Activated T-cell treated with anti-CD3 and anti-CD28 coated beads for 1 hour (primary cell): ENCODE measurements at regions not wholly inside any gene's neighbourhood (a gene's known extent, or its start where the extent isn't known, plus 50 kb on each side); places are given as distances from the start of the nearest gene placed in this dataset.
"Not testable (repeated sequence)": the region's sequence is repeated elsewhere in the genome, so short reads cannot be mapped to it uniquely, and the experiment has no call there.

Experiments used
- DNase-seq: peaks from one replicate; pipeline ENCODE4 v3.0.0-alpha.2; 2020; ENCODE audit warnings: low read depth

DNA sequence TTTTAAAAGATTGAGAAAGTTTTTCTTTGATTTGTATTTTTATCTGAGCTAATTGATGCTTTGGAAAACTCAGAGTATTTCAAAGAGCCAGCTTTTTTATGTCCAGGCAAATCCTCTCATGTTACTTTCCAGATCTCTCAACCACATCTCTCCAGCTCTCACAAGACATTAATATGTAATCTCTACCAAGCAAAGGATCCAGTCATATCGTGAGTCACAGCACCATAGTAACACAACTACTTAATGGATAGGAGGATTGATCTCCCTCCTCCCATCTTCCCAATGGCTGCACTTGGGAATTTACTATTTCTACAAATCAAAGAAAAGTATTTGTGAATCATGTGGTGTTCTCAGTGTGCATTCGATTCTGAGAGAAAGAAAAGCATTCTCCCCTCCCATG, 63.3 kb downstream of the POU4F1 start:
- DNase-seq = no peak

DNA sequence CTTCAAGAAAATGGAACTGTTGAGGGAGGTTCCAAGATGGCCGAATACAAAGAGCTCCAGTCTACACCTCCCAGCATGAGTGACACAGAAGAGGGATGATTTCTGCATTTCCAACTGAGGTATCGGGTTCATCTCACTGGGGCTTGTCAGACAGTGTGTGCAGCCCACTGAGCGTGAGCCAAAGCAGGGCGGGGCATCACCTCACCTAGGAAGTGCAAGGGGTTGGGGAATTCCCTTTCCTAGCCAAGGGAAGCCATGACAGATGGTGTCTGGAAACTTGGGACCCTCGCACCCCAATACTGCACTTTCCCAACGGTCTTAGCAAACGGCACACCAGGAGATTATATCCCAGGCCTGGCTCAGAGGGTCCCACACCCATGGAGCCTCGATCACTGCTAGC, 77.3 kb downstream of the POU4F1 start:
- DNase-seq = not testable (repeated sequence)

DNA sequence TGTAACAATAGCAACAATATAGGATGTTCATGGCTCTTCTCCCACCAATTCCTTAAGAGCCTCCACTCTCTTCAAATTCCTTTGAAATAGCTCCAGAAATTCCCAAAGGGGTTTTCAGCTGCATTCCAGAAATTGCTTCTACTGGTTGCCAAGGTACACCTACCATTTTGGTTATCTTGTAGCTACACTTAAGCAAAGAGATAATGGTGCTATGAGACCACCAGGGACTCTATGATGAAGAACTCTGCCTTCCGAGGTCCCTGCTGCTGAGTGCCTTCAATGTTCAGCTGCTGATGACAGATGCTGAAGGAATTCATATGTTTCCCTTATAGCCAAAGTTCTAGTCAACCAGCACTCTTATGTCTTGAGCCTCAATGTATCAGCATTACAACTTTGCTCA, 78.4 kb downstream of the POU4F1 start:
- no peak for DNase-seq

DNA sequence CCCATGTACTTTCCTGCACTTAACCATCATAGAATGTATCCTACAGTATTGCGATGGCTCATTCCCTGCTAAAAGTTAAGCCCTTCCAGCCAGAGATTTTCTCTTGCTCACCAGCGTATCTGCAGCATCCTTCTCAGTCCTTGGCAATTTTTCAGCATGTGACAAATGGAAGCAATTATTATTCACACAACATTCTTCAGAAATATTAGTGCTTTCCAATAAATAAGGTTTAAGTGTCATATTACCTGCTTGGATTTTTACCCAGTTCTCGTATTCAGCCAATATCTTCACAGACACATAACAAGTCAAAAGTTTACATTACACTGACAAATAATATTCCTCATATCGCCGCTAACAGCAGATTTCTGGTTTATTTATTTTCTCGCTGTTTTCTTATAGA, 82.3 kb downstream of the POU4F1 start:
- no peak for DNase-seq

DNA sequence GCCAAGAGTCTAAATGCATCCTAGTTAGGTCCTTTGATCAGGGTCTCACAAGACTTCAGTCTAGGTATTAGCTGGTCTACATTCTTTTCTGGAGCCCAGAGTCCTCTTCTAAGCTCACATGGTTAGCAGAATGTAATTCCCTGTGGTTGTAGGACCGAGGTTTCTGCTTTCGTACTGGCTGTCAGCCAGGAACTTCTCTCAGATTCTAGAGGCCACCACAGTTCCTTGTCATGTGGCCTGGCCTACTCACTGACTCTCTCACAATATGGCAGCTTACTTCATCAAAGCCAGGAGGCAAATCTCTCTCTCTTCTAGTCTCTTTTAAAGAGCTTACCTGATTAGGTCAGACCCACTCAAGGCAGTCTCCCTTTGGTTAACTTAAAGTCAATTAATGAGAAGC, 82.9 kb downstream of the POU4F1 start:
- no peak for DNase-seq

DNA sequence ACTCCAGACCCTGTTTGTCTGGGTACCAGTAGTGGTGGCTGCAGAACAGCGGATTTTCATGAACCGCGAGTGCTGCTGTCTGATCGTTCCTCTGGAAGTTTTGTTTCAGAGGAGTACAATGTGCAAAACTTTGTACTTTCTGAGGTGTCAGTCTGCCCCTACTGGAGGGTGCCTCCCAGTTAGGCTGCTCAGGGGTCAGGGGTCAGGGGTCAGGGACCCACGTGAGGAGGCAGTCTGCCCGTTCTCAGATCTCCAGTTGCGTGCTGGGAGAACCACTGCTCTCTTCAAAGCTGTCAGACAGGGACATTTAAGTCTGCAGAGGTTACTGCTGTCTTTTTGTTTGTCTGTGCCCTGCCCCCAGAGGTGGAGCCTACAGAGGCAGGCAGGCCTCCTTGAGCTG, 84.9 kb downstream of the POU4F1 start:
- not testable (repeated sequence) for DNase-seq

DNA sequence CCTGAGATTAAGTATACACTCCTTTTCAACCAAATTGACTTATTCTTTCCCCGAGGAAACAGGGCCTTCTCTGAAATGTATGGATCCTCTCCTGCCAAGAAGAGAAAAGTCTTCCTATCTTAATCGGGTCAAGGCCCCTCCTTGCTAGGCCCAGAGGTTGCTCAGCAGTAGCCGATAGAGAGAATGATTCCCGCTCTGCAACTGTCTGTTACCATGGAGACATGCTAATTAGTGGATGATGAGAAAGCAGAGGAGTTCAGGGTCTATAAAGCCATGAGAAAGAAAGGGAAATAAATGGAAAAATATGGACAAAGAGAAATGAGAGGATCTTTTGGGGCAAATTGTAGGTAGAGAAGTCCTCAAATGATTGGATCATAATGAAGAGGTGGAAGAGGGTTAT, 103.5 kb downstream of the POU4F1 start:
- DNase-seq = no peak

DNA sequence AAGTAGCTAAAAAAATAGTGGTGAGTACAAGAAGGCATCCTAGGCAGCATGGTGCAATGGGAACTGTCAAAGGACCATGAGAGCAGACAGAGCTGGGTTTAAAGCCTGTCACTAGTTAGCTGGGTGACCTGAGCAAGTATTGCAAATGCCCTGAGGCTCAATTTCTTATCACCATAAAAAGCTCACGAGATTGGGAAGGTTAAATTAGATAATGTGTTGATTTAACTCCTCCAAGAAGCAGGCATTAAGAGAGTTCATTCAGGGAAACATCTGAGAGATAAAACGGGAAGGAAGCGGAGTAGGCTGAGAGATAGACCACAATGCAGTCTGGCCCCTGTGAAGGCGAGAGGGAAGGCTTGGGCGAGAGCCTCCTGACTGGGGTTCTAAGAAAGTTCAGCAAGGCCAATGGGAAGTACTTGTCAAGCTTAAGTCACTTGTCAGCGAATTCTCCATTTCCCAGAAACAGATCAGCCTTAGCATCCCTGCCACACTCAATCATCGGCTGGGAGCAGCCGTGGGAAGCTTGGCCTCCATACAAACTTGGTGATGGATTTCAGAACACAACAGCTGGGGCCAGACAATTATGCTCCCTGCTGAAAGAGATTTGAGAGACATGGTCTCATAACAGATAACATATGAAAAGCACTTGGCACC, 105.5 kb downstream of the POU4F1 start:
- DNase-seq = no peak

DNA sequence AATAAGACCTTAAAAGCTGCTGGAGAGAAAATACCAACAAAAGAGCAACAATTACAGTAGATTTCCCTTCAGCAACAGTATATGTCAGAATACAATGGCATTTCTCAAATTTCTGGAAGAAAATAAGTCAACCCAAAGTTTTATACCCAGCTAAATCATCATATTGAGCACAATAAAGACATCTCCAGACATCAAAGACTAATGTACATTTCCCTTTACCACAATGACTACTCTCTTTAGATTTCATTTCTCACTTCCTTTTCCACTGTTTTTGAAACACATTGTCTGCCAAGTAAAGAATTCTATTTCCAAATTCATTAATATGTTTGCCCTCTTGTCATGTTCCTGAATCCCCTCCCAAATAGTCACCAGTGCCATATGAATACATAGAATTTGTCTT, 111.4 kb downstream of the POU4F1 start:
- no peak for DNase-seq

DNA sequence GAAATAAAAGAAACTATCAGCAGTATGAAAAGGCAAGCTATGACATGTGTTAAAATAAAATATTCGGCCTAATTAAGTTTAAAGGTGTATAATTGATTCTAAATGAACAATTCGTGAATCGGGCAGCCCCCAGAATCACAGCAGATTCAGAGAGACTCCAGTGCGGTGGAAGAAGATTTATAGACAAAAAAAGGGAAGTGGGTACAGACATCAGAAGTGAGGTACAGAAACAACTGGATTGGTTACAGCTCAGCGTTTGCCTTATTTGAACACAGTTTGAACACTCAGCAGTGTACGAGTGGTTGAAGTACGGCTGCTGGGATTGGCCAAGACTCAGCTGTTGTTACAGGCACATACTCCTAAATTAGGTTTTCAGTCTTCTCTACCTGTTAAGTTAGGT, 113.1 kb downstream of the POU4F1 start:
- DNase-seq = not testable (repeated sequence)

DNA sequence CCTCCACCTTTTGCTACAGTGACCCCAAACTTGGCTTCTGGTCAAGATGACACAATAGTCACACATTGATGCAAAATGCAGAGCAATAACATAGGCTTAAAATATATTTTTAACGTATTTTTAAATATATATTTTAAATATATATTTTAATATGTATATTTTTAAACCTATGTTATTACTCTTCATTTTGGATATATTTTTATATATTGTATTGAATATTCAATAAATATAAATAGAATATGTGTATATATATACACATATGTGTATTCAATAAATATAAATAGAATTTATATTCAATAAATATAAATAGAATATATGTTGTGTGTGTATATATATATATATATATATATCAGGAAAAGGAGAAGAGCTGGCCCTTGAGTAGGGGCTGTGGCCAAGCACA, 115.6 kb downstream of the POU4F1 start:
- DNase-seq = no peak

DNA sequence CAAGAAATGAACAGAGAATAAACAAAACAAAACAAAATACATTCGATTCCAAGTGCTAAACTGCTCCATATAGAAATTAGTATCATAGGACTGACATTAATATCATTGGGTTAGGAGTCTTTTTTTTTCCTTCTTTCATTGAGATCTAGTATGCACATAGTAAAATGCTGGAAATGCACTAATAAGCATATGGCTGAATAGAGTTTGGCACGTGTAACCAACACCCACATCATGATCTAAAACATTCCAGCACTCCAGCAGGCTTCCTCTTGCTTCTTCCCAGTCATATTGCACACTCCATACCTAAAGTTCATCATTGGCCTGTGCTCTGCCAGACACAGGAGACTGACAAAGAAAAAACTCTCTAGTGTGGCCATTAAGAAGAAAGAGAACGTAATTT, 117.5 kb downstream of the POU4F1 start:
- no peak for DNase-seq

DNA sequence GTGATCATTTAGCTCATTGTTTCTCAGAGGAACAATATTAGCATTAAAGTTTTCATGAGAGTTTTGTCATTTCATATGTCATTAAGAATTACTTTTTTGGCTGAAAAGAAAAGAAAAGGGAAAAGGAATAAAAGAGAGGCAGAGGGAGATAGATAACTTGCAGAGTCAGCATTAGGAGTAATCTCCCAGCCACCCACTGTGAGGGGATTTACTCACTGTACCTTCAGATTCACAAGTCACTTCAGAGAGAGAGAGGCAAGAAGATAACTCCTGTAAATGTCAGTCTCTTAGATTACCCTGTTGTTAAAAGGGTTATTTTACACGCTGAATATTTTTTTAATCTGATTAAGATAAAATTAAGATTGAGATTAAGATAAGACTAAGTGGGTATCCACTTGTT, 125.2 kb downstream of the POU4F1 start:
- no peak for DNase-seq

DNA sequence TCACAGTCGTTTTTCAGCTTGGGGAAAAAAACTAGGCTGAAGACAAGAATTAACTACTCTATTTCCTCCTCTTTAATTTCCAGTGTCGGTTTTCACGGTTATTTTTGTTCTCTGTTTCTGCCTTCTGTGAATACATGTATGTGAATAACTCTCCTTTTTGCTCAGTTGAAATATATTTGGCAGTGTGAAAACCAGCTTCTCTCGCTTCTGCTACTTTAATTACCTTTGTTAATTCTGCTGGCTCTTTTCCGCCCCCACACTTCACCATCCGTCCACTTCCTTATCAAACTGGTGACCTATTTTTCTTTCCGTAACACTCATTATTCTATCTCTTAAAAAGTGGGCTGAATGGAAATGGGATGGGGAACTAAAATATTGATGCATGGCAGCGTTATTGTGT, 126.4 kb downstream of the POU4F1 start:
- no peak for DNase-seq

DNA sequence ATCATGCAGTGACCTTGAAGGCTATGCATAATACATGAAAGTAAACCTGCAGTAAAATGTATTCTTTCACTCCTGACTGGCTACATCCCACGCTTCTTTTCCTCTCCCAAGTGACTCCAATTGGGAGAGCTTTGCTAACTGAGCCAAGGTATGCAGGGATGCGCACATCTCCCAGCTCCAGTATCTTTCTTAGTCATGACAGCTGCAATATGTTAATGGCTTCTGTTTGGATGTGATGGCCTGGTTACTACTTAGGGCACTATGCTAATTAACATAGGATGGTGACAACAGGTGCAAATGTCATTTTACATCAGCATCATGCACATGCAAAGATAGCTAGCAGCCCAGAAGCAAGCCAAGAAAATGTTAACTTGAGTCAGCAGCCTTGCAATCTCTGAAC, 134.7 kb downstream of the POU4F1 start:
- no peak for DNase-seq

DNA sequence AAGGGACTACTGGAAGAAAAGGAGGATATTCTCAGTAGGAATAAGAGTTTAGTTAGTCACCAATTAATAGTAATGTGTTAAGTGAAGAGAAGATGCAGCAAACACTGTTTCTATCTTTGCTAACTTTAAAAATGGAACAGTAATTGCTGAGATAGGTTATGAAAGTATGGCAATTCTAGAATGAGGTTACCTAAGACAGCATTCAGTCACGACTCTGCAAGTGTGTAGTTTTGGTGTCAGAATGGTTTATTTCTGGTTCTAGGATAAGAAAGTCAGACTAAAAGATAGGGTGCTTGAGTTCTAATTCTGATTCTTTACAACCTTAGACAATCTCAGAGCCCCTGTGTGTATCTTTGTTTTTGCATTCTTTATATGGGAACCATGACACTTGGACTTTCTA, 138.1 kb downstream of the POU4F1 start:
- no peak for DNase-seq

DNA sequence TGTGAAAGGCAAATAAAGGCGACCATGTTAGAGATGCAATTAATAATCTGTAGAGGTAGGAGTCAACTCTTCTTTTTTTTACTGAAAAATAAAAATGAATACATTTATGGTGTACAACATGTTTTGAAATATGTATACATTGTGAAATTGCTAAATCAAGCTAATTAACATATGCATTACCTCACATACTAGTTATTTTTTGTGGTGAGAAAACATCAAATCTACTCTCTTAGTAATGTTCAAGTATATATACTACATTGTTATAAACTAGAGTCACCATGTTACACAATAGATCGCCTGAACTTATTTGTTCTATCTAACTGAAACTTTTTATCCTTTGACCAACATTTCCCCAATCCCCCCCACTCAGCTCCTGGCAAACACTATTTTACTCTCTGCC, 143.2 kb downstream of the POU4F1 start:
- no peak for DNase-seq

DNA sequence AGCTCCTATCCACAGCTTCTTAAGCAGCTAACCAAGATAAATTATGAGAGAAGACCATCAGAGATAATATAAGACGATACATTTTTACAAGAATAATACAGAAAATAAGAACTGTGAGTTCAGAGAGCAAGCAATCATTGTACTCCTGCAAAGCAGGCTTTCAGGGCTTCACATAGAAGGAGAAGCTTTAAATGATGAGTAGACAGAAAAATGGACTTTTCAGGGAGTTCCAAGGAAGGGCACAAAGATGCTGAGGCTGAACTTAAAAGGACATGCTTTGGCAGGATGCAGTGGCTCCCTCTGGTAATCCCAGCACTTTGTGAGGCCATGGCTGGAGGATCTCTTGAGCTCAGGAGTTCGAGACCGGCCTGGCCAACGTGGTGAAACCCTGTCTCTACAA, 159.5 kb downstream of the POU4F1 start:
- no peak for DNase-seq

DNA sequence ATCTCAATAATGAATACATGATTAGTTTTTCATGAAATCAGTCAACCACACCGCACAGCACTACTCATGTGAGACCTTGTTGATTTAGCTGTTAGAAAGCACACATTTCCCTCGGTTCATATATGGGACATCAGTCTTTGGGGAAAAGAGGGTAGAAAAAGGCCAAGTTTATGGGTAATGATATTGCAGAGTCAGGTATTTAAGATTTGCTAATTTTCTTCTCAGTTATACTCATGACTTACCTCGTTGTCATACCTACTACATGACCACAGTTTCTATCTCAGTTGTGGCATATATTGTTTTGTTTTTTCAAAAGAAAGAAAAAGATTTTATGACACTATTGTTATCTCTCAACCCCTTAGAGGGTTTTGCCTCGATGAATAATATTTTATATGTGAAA, 165.6 kb downstream of the POU4F1 start:
- no peak for DNase-seq

DNA sequence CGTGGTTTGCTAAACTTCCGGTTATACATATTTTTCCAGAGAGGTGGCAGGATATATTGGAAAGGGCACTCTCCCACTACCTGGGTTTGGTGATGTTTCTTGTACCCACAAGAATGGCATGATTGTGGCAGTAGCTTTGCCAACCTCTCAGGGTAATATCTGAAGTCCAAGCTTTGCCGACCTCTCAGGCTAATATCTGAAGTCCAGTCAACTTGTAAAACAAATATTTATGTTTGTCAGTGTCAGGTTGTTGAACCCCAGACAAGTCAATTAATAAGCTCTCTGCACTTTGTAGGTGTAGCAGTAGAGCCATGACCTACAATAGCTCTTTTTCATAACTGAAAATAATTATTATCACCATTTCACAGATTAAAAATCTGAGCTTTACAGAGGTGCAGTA, 167.0 kb downstream of the POU4F1 start:
- DNase-seq = no peak

DNA sequence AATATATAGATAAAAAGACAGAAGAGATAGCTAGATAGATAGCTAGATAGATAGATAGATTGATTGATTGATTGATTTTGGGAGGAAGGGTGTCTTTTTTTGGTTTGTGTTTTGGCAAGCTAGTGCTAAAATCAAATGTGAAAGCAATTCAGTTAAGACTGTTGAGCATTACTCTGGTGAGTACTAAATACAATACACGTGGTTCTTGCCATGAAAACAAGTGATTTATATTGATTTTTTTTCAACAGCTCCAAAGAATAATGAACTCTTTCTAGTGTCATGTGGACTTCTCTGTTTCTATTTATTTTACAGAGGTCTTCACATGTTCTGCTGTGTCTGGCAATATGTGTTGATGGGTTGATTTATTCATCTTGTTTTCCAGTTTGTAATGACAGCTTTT, 172.0 kb downstream of the POU4F1 start:
- no peak for DNase-seq

DNA sequence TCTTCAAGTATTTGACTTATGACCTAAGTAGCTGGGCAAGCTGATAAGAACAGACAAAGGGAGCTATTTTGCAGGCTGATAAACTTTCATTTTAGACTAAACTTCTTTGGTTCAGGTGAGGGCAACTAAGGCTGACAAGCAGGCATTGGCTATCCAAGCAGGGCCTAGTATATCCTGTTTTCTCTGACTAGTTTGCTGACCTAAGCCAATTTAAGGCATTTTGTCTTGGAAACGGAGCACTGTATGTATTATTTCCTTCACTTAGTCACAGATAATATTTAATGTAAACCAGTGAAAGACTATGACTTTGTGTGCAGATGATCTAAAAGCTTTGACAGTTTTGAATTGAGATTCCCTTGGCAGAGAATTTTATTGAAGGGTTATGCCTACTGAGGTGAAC, 172.5 kb downstream of the POU4F1 start:
- DNase-seq = no peak

DNA sequence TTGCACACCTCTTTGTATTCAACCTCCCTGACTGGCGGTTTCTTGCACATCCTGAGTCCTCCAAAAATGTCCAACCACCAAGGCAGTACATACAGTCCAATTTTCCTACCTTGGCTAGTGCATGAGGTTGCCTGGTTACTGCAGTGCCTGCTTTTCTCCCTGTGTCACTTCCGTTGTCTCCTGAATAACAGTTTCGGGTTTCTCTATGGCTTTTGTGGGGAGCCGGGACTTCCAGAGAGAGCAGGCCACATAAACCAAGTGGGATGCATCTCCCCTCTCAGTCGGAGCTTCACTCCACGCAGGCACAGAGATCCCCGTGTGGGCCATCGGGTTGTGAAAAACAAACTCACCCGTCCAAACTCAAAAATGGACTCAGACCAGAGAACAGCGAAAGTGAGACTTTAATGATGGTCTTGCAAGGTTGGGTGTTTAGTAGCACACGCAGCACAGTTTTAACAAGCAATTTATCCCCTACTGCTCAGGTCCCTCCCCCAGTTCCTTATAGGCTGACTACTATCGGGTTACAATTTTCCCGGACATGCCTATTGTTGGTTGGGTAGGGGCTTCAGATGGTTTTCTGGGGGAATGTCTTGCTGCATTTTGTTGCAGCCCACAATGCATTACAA, 173.1 kb downstream of the POU4F1 start:
- no peak for DNase-seq

DNA sequence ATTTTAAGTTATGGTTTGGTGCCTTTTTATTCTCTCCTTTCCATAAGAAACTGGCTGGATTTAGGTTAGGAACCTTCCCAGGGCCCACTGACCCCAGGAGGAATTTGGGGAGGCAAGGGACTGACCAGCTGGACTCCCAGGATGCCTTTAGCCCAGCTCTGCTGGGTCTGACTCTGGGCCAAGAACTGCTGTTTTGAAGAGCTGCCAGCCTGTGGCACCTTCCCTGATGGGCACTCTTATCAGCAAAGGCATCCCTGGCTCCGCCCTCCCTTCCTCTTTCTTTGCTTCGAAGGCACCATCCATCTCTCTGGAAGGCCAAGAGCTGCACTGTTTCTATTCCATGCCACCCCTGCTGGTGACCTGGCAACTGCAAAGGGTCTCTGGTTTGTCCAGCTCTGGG, 174.7 kb downstream of the POU4F1 start:
- DNase-seq = no peak
